Astrocyte (in vitro differentiated cells and primary cell): ENCODE measurements at regions not wholly inside any gene's neighbourhood (a gene's known extent, or its start where the extent isn't known, plus 50 kb on each side); places are given as distances from the start of the nearest gene placed in this dataset.

ENCODE experiments used
- CTCF ChIP-seq: IDR thresholded peaks from 2 replicates; pipeline ENCODE4 v1.5.1; 2011; ENCODE audit warnings: low read depth, mild to moderate bottlenecking, inconsistent platforms, low read length, moderate library complexity; ENCODE audit not compliant: insufficient read depth
- EZH2 ChIP-seq: IDR thresholded peaks from 2 replicates; pipeline ENCODE4 v1.6.1; 2012; ENCODE audit warnings: mild to moderate bottlenecking, low read length, inconsistent platforms; ENCODE audit not compliant: insufficient read depth

- no peak for TF ChIP-seq CTCF
- no peak for TF ChIP-seq EZH2
These were observed 53.2 kb upstream of the ADRA2C start for GRCh38 chr4:3712936-3713335.
